ENCODE measurements at regions not wholly inside any gene's neighbourhood (a gene's known extent, or its start where the extent isn't known, plus 50 kb on each side); places are given as distances from the start of the nearest gene placed in this dataset.
"Not testable (repeated sequence)": the region's sequence is repeated elsewhere in the genome, so short reads cannot be mapped to it uniquely, and the experiment has no call there.

DNA sequence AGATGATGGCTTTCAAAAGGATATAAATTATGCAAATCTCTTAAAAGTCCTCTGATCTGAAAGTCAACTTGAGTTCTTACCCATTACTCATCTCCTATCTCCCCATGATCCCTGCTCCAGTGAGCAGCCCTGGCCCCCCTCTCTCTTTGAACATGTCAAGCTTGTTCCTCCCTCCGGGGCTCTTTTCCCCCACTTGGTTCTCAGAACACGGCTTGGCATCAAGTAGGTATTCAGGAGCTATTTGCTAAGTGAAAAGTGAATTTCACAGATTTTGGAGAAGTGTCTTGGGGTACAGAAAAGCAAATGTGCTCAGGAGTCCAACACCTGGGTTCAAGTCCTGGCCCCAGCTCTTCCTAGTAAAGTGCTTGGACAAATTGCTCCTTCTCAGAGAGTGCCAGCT is 98.3 kb upstream of the CTBP2 start:
- no peak overlapping the region for H3K4me3 ChIP-seq (replicated peaks; ENCODE audit: low read depth, low read length)
- no peaks in the 10 kb centered on the region for H3K27me3 ChIP-seq (replicated peaks; ENCODE audit: control insufficient read depth, insufficient read depth, low read length)
- H3K36me3 ChIP-seq (ENCODE audit: control insufficient read depth, insufficient read depth, low read length): no peaks in the 10 kb centered on the region
- DNase-seq (ENCODE audit: extremely low read depth, insufficient read length): no peak
- TF ChIP-seq, protein P1, sequence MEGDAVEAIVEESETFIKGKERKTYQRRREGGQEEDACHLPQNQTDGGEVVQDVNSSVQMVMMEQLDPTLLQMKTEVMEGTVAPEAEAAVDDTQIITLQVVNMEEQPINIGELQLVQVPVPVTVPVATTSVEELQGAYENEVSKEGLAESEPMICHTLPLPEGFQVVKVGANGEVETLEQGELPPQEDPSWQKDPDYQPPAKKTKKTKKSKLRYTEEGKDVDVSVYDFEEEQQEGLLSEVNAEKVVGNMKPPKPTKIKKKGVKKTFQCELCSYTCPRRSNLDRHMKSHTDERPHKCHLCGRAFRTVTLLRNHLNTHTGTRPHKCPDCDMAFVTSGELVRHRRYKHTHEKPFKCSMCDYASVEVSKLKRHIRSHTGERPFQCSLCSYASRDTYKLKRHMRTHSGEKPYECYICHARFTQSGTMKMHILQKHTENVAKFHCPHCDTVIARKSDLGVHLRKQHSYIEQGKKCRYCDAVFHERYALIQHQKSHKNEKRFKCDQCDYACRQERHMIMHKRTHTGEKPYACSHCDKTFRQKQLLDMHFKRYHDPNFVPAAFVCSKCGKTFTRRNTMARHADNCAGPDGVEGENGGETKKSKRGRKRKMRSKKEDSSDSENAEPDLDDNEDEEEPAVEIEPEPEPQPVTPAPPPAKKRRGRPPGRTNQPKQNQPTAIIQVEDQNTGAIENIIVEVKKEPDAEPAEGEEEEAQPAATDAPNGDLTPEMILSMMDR (IDR thresholded peaks at IDR 0.05; ENCODE audit: insufficient read depth, low read length, poor library complexity, severe bottlenecking): no peak

DNA sequence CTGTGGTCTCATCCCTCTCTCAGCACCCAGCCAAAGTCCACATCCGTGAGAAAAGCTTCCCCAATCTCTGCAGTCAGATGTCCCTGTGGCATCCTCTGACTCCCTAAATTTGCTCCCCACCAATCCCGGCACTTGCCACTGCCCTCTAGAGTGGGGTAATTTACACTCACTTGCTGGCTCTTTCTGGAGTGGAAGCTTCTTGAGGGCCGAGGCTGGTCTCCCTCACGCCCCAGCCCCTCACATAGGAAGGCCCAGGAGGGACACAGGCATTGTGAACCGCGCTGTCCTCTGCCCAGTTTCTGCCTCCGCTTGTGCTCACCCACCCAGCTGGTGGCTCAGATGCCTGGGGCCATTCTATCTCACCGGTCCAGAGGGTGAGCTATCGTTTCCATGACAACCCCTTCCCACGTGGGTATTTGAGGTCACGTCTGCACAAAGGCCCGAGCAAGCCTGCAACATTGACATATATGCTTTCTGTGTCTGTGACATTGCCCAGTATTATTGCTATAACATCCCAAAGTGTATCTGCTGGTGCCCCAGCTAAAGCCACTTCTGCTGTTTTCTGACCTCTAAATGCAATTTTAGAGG is 97.3 kb upstream of the CTBP2 start:
- TF ChIP-seq, protein P1 (IDR thresholded peaks at IDR 0.05; ENCODE audit: insufficient read depth, low read length, poor library complexity, severe bottlenecking): no peak
- no peak for DNase-seq (ENCODE audit: extremely low read depth, insufficient read length)
- no peaks in the 10 kb centered on the region for H3K27me3 ChIP-seq (replicated peaks; ENCODE audit: control insufficient read depth, insufficient read depth, low read length)
- no peak overlapping the region for H3K4me3 ChIP-seq (replicated peaks; ENCODE audit: low read depth, low read length)
- no peaks in the 10 kb centered on the region for H3K36me3 ChIP-seq (ENCODE audit: control insufficient read depth, insufficient read depth, low read length)

DNA sequence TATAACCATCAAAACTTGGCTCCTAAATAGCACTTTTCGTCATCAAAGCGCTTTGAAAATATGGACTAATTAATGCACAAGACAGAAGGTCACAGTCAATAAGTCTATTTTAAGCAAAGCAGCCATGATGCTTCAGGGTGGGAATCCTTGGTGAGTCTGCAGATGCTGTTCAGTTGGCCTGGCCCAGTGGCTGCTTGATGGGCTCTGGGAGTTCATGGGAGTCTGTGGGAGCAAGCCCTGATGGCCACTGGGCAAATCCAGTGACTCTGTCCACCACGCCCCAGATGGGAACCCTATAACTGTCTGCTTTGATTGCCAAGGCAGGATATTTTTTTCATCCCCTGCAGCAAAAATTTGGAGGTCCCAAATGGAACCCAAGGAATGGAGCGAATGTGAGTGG is 95.7 kb upstream of the CTBP2 start:
- Histone ChIP-seq H3K27me3 (replicated peaks; ENCODE audit: control insufficient read depth, insufficient read depth, low read length) (no peaks in the 10 kb centered on the region), H3K4me3 (replicated peaks; ENCODE audit: low read depth, low read length) (no peak overlapping the region), H3K36me3 (ENCODE audit: control insufficient read depth, insufficient read depth, low read length) (no peaks in the 10 kb centered on the region)
- TF ChIP-seq, protein P1 (IDR thresholded peaks at IDR 0.05; ENCODE audit: insufficient read depth, low read length, poor library complexity, severe bottlenecking): no peak
- no peak for DNase-seq (ENCODE audit: extremely low read depth, insufficient read length)

DNA sequence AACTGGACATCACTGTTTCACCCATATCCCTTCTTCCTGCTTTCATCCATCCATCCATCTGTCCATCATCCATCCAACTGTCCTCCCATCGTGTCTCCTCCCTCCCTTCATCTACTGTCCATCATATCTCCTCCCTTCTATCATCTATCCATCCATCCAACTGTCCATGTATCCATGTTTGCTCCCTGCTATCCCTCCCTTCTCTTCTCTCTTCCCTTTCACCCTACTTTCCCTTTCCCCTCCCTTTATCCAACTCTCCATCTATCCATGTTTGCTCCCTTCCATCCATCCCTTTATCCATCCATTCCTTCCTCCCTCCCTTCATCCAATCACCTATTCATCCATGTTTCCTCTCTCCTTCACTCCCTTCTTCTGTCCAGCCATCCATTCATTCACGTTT is 92.6 kb upstream of the CTBP2 start:
- DNase-seq (ENCODE audit: extremely low read depth, insufficient read length): no peak
- H3K36me3 ChIP-seq (ENCODE audit: control insufficient read depth, insufficient read depth, low read length): no peaks in the 10 kb centered on the region
- TF ChIP-seq, protein P1 (IDR thresholded peaks at IDR 0.05; ENCODE audit: insufficient read depth, low read length, poor library complexity, severe bottlenecking): no peak
- no peak overlapping the region for H3K4me3 ChIP-seq (replicated peaks; ENCODE audit: low read depth, low read length)
- H3K27me3 ChIP-seq (replicated peaks; ENCODE audit: control insufficient read depth, insufficient read depth, low read length): no peaks in the 10 kb centered on the region

DNA sequence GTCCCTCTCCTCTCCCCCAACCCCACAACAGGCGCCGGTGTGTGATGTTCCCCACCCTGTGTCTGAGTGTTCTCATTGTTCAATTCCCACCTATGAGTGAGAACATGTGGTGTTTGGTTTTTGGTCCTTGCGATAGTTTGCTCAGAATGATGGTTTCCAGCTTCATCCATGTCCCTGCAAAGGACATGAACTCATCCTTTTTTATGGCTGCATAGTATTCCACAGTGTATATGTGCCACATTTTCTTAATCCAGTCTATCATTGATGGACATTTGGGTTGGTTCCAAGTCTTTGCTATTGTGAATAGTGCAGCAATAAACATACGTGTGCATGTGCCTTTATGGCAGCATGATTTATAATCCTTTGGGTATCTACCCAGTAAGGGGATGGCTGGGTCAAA is 90.5 kb upstream of the CTBP2 start:
- H3K36me3 ChIP-seq (ENCODE audit: control insufficient read depth, insufficient read depth, low read length); H3K27me3 ChIP-seq (replicated peaks; ENCODE audit: control insufficient read depth, insufficient read depth, low read length): not testable (repeated sequence)

DNA sequence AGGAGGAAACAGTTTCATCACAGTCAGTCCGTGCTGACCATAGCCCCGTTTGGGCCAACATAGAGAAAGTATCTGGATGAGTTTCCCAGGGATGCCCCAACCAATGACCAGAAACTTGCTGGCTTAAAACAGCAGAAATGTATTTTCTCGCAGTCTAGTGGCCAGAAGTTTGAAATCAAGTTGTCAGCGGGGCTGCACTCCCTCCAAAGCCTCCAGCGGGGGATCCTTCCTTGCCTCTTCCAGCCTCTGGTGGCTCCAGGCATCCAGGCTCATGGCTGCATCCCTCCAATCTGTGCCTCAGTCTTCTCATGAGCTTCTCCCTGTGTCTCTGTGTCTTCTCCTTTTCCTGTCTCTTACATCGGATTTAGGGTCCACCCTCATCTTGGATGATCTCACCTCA is 89.6 kb upstream of the CTBP2 start:
- TF ChIP-seq, protein P1 (IDR thresholded peaks at IDR 0.05; ENCODE audit: insufficient read depth, low read length, poor library complexity, severe bottlenecking): no peak
- Histone ChIP-seq H3K4me3 (replicated peaks; ENCODE audit: low read depth, low read length) (no peak overlapping the region), H3K27me3 (replicated peaks; ENCODE audit: control insufficient read depth, insufficient read depth, low read length) (no peaks in the 10 kb centered on the region), H3K36me3 (ENCODE audit: control insufficient read depth, insufficient read depth, low read length) (no peaks in the 10 kb centered on the region)
- no peak for DNase-seq (ENCODE audit: extremely low read depth, insufficient read length)

More for the DNA sequence above, 90.5 kb upstream of the CTBP2 start:
- not testable (repeated sequence) for DNase-seq (ENCODE audit: extremely low read depth, insufficient read length); H3K4me3 ChIP-seq (replicated peaks; ENCODE audit: low read depth, low read length)
